GM21723 (cell line): ENCODE measurements at regions not wholly inside any gene's neighbourhood (a gene's known extent, or its start where the extent isn't known, plus 50 kb on each side); places are given as distances from the start of the nearest gene placed in this dataset.
A peak's percentile ranks its signal among the peaks of the same experiment; 100 is the strongest.
"Not testable (repeated sequence)": the region's sequence is repeated elsewhere in the genome, so short reads cannot be mapped to it uniquely, and the experiment has no call there.

Experiments
- ATAC-seq: cut with Tn5 transposase; IDR thresholded peaks from one replicate; pipeline ENCODE4 v1.9.1; 2021; ENCODE audit warnings: mild to moderate bottlenecking, moderate library complexity; ENCODE audit not compliant: unreplicated experiment

DNA sequence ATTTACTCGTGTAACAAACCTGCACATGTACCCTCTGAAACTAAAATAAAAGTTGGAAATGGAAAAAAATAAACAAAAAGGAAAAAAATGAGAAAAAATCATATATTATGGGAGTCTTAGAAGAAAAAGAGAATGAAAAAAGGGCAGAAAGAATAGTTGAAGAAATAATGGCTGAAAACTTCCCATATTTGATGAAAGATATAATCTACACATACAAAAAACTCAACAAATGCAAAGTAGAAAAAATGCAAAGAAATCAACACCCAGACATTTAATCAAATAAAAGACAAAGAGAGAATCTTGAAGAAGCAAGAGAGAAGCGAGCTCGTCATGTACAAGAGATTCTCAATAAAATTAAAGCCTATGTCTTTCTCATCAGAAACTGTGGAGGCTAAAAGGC, 73.8 kb downstream of the SLC25A46 start:
- ATAC-seq, result no peak

GRCh38 chr5:110815916-110816605, 77.3 kb downstream of the SLC25A46 start:
- no peak for ATAC-seq

DNA sequence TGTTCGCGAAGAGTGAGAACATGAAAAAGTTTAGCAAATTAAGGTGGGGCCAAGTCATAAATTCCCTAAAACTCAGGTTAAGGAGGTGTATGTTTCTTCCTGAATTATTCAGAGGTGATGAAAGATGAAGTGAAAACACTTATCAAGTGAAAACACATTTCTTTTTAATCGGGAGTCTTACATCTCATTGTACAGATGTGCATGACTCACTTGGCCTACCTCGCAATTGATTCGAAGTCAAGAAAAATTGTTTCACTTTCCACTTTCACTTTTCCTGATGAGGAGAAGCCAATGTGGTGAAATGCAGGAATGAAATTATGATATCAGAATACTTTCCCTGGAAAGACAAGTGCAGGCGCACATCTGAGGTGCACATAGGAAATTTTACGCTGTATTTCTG, 78.7 kb downstream of the SLC25A46 start:
- no peak for ATAC-seq

GRCh38 chr5:110823571-110823970, 84.8 kb downstream of the SLC25A46 start:
- no peak for ATAC-seq

DNA sequence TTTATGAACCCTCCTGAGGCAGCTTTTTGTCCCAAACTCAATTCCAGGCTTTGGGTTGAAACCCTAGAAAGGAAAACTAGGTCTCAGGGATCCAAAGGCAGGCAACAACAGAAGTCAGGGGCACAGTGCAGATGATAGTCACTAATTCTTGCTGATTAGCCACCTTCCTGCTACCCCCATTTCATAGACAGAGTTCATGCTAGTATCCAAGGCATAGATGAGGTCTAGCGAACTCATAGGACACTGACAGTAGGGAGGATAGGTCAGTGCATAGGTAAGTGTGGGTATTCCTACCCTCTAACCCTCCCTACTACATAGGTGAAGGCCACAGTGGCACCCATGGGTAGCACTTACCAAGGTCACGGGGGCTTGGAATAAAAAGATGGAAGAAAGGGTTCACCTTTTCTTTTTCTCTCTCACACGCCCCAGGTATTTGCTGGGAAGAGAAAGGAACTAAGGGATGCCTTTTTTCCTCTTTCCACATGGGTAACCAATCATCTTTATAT, 86.2 kb downstream of the SLC25A46 start:
- ATAC-seq, result no peak

- ATAC-seq, result no peak
Observed at GRCh38 chr5:110832683-110833082, 93.9 kb downstream of the SLC25A46 start.

DNA sequence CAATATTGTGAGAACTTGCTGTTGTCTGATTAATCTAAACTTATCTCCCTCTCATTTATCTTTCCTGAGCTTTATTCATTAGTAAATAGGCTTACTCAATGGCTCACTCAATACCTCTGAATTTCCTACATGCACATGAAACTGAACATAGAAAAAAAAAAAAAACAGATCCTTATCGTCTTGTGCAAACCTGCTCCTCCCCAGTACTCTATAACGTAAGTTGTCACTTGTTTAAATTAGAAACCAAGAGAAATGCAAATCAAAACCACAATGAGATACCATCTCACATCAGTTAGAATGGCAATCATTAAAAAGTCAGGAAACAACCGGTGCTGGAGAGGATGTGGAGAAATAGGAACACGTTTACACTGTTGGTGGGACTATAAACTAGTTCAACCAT, 96.1 kb downstream of the SLC25A46 start:
- ATAC-seq, result not testable (repeated sequence)

DNA sequence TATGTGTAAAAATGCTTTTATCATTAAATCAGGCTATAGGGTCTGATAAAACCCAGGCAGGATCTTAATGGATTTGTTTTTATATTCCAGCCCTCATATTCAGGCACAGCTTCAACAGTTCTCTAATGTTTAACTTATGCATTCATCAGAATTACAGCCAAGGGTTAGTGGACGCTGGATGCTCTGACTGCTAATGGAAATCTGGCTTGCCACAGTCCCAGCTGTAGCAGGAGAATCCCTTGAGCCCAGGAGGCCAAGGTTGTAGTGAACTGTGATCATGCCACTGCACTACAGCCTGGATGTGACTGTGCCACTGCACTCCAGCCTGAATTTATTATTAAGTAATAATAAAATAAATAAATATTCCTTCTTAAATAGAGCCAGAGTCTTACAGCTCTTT, 98.0 kb downstream of the SLC25A46 start:
- ATAC-seq, result no peak

DNA sequence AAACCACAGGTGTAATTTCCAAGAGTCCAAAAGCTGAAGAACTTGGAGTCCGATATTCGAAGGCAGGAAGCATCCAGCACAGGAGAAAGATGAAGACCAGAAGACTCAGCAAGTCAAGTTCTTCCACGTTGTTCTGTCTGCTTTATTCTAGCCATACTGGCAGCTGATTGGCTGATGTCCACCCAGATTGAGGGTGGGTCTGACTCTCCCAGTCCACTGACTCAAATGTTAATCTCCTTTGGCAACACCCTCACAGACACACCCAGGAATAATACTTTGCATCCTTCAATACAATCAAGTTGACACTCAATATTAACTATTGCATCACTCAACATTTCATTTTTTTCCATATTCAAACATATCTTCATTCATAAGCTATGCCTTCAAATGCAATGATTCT, 99.5 kb downstream of the SLC25A46 start:
- ATAC-seq, result not testable (repeated sequence)

GRCh38 chr5:110838961-110839360, 100.2 kb downstream of the SLC25A46 start:
- ATAC-seq, result no peak

DNA sequence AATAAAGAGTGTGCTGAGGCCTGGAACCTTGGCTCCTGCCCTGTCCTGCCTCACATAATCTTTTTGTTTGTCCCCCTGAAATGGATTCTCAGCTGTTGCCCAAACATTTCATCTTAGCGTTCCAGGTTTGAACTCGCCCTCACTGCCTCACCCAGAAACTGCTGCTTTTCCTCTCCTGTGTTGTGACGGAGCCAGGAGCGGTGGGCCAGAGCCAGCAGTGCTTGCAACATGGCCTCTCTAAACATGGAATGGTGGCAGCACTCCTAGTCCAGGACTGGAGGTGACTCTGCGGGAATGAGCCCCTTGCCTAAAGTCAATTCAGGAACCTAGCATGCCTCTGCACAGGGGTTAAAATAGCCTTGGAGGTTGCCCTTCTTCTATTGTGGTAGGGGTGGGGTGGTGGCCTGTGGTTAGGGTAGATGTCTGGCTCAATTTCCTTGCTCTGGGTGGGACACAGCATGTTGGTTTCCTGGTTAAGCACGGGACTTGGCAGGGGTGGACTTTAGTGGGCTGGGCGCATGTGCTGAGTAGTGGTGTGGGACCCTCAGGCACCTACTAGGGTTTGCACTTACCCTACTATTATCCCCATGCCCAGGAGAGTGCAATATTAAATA, 101.6 kb downstream of the SLC25A46 start:
- no peak for ATAC-seq

GRCh38 chr5:110841137-110841536, 102.3 kb downstream of the SLC25A46 start:
- no peak for ATAC-seq

DNA sequence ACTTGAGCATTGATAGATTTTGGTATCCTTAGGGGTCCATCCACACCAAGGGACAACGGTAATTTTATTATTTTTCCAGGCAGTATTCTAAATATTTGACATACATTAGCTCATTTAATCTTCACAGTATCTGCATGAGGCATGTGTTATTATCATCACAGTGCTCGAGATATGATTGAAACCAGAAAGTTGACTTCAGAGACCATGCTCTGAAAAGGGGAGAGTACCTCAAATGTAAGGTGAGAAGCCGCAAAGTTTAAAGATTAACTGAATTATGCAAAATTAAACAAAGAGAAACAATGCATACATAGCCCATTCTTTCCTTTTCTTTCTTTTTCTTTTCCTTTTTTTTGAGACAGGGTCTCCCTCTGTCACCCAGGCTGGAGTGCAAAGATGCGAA, 104.1 kb downstream of the SLC25A46 start:
- no peak for ATAC-seq

- ATAC-seq, result no peak
Observed at GRCh38 chr5:110844251-110844650, 105.4 kb downstream of the SLC25A46 start.

DNA sequence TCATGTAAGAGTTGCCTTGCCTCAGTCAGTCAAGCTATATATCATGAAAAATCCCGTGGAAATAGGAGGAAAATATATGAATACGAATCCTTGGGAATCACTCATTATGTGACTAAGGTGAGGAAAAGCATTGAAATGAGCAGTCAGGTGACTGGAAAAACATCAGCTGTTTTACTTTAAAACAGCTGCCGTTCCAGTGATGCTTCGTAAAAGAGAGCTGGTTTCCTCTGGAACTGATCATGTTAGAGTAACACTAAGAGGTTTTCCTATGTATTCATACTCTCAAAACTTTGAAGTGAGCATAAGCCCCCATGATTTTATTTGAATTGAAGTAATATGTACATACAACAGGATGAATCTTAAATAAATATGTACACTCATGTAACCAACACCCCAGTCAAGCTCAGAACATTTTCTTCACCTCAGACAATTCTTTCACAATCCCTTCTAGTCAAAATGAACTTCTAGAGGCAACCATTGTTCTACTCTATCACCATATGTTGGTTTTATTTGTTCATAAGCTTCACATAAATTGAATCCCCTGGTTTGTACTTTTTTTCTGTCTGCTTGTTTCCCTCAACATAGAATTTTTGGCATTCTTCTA, 107.7 kb downstream of the SLC25A46 start:
- ATAC-seq, result no peak

GRCh38 chr5:110851357-110851756, 112.5 kb downstream of the SLC25A46 start:
- no peak for ATAC-seq

GRCh38 chr5:110852053-110852452, 113.2 kb downstream of the SLC25A46 start:
- peak; percentile 96 for ATAC-seq

DNA sequence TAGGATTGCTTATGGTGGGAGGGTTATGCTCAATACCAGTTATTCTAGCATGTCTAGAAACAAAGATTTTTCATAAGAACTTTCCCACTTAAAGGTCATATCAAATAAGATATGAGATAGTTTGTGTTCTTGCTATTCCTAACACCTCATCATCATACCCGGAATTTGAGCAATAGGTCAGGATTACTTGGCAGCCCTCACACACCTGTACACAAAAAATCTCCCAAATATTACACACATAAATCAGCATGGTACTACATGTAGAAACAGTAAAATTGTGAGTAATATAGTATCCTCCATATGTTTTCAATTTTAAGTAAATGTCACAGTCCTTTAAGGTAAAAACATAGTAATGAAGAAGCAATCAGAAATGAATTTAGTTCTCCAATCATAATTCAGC, 113.7 kb downstream of the SLC25A46 start:
- no peak for ATAC-seq

- ATAC-seq, result no peak
Observed at GRCh38 chr5:110853267-110853666, 114.5 kb downstream of the SLC25A46 start.

GRCh38 chr5:110854200-110854599, 115.4 kb downstream of the SLC25A46 start:
- ATAC-seq, result no peak

- ATAC-seq, result no peak
Observed at GRCh38 chr5:110855961-110856360, 117.2 kb downstream of the SLC25A46 start.

DNA sequence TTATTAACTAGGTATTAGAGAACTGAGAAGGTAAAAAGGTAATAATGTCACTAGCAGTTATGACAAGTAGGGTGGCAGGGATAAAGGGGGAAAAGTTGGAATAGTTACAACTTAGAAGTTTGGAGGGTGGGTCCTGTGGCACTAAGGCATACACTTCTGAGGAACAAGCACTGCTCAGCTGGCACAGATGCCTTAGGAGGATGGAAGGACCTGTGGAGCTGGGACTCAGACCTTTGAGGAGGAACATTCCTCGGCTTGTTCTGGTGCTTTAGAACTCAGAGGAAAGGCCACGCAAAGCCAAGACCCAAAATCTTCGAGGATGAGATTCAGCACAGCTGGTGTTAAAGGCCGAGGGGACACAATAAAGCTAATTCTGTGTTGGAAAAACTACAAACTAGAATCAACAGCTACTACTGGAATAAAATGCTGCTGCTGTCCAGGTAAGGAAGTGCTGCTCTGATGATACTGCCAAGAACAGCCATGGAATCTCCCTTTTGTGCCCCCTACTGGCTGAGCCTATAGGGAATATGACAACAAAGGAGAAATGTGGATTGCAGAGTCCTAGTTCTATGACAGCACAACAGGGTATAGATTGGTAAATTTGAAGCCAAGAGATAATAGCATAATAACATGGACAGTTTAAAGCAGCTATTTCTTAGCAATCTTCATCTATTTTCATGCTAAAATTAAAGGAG, 126.7 kb downstream of the SLC25A46 start:
- no peak for ATAC-seq
